Activated naive CD8-positive, alpha-beta T cell treated with anti-CD3 and anti-CD28 coated beads, Interleukin-2, amount 50 U/mL, for 24 hours (primary cell): ENCODE measurements at regions not wholly inside any gene's neighbourhood (a gene's known extent, or its start where the extent isn't known, plus 50 kb on each side); places are given as distances from the start of the nearest gene placed in this dataset.
A peak's percentile ranks its signal among the peaks of the same experiment; 100 is the strongest.

Experiments used
- ATAC-seq: fragments of 150-1000 bp; cut with Tn5 transposase; one replicate; pipeline ENCODE4 v1.10.0; 2021
- DNase-seq: peaks from one replicate; pipeline ENCODE4 v3.0.0; 2021
- H3K27ac Mint-ChIP-seq: one replicate; pipeline ENCODE4 v1.8.0; 2021; ENCODE audit warnings: mild to moderate bottlenecking, mixed read lengths
- H3K27me3 Mint-ChIP-seq: one replicate; pipeline ENCODE4 v1.8.0; 2021; ENCODE audit warnings: mixed read lengths
- H3K36me3 Mint-ChIP-seq: one replicate; pipeline ENCODE4 v1.8.0; 2021; ENCODE audit warnings: low read depth, mixed read lengths
- H3K4me1 Mint-ChIP-seq: one replicate; pipeline ENCODE4 v1.8.0; 2021; ENCODE audit warnings: mixed read lengths
- H3K4me3 Mint-ChIP-seq: one replicate; pipeline ENCODE4 v1.8.0; 2021; ENCODE audit warnings: mild to moderate bottlenecking, moderate library complexity, mixed read lengths
- H3K9me3 Mint-ChIP-seq: one replicate; pipeline ENCODE4 v1.8.0; 2021; ENCODE audit warnings: mixed read lengths

GRCh38 chr11:45565446-45565988, 99.9 kb downstream of the CHST1 start:
- H3K4me1 Mint-ChIP-seq = no peaks in the 10 kb centered on the region
- H3K36me3 Mint-ChIP-seq = no peaks in the 10 kb centered on the region
- H3K9me3 Mint-ChIP-seq = no peaks in the 10 kb centered on the region
- no peak overlapping the region for H3K4me3 Mint-ChIP-seq
- H3K27me3 Mint-ChIP-seq = peaks cover 3% of the 10 kb centered on the region
- ATAC-seq = no peak
- H3K27ac Mint-ChIP-seq = no peak overlapping the region
- DNase-seq = no peak

- H3K4me1 Mint-ChIP-seq = no peaks in the 10 kb centered on the region
- H3K4me3 Mint-ChIP-seq = no peak overlapping the region
- no peaks in the 10 kb centered on the region for H3K36me3 Mint-ChIP-seq
- peaks cover 2% of the 10 kb centered on the region for H3K27me3 Mint-ChIP-seq
- H3K27ac Mint-ChIP-seq = no peak overlapping the region
- DNase-seq (no peak), ATAC-seq (no peak)
- H3K9me3 Mint-ChIP-seq = no peaks in the 10 kb centered on the region
Measured at GRCh38 chr11:45563810-45564209, 101.6 kb downstream of the CHST1 start.

GRCh38 chr11:45563171-45563570, 102.3 kb downstream of the CHST1 start:
- peaks cover 2% of the 10 kb centered on the region for H3K27me3 Mint-ChIP-seq
- no peaks in the 10 kb centered on the region for H3K36me3 Mint-ChIP-seq
- no peak overlapping the region for H3K27ac Mint-ChIP-seq
- DNase-seq (no peak), ATAC-seq (no peak)
- H3K4me1 Mint-ChIP-seq = no peaks in the 10 kb centered on the region
- H3K4me3 Mint-ChIP-seq = no peak overlapping the region
- H3K9me3 Mint-ChIP-seq = no peaks in the 10 kb centered on the region

GRCh38 chr11:45560913-45561281, 104.5 kb downstream of the CHST1 start:
- no peaks in the 10 kb centered on the region for H3K36me3 Mint-ChIP-seq
- no peak overlapping the region for H3K27ac Mint-ChIP-seq
- no peaks in the 10 kb centered on the region for H3K9me3 Mint-ChIP-seq
- peaks cover 7% of the 10 kb centered on the region for H3K27me3 Mint-ChIP-seq
- no peaks in the 10 kb centered on the region for H3K4me1 Mint-ChIP-seq
- DNase-seq (no peak), ATAC-seq (no peak)
- no peak overlapping the region for H3K4me3 Mint-ChIP-seq

GRCh38 chr11:45560155-45560912, 105.1 kb downstream of the CHST1 start:
- no peaks in the 10 kb centered on the region for H3K36me3 Mint-ChIP-seq
- H3K4me3 Mint-ChIP-seq = no peak overlapping the region
- no peak overlapping the region for H3K27ac Mint-ChIP-seq
- H3K9me3 Mint-ChIP-seq = no peaks in the 10 kb centered on the region
- H3K27me3 Mint-ChIP-seq = peaks cover 7% of the 10 kb centered on the region
- no peak for DNase-seq
- H3K4me1 Mint-ChIP-seq = no peaks in the 10 kb centered on the region
- ATAC-seq = no peak

GRCh38 chr11:45556851-45557707, 108.3 kb downstream of the CHST1 start:
- no peak for DNase-seq

GRCh38 chr11:45554230-45554967, 111.0 kb downstream of the CHST1 start:
- Mint-ChIP-seq H3K27me3 (peaks cover 5% of the 10 kb centered on the region), H3K4me3 (no peak overlapping the region), H3K36me3 (no peaks in the 10 kb centered on the region), H3K27ac (no peak overlapping the region), H3K4me1 (no peaks in the 10 kb centered on the region), H3K9me3 (no peaks in the 10 kb centered on the region)
- no peak for DNase-seq
- ATAC-seq = no peak

More at GRCh38 chr11:45556851-45557707, 108.3 kb downstream of the CHST1 start:
- Mint-ChIP-seq H3K27me3 (peaks cover 7% of the 10 kb centered on the region), H3K4me1 (no peaks in the 10 kb centered on the region), H3K9me3 (no peaks in the 10 kb centered on the region), H3K27ac (no peak overlapping the region), H3K4me3 (no peak overlapping the region), H3K36me3 (no peaks in the 10 kb centered on the region)
- no peak for ATAC-seq

- ATAC-seq = no peak
- no peak overlapping the region for H3K27ac Mint-ChIP-seq
- no peaks in the 10 kb centered on the region for H3K4me1 Mint-ChIP-seq
Measured at GRCh38 chr11:45553383-45553936, 112.0 kb downstream of the CHST1 start.

GRCh38 chr11:45551191-45551713, 114.2 kb downstream of the CHST1 start:
- Mint-ChIP-seq H3K27me3 (peaks cover under 1% of the 10 kb centered on the region), H3K4me3 (no peak overlapping the region), H3K9me3 (no peaks in the 10 kb centered on the region), H3K27ac (no peak overlapping the region), H3K4me1 (no peaks in the 10 kb centered on the region), H3K36me3 (no peaks in the 10 kb centered on the region)
- ATAC-seq (no peak), DNase-seq (no peak)

More at GRCh38 chr11:45553383-45553936, 112.0 kb downstream of the CHST1 start:
- H3K4me3 Mint-ChIP-seq = no peak overlapping the region
- DNase-seq = no peak
- H3K27me3 Mint-ChIP-seq = peaks cover 5% of the 10 kb centered on the region
- H3K36me3 Mint-ChIP-seq = no peaks in the 10 kb centered on the region
- no peaks in the 10 kb centered on the region for H3K9me3 Mint-ChIP-seq

- no peaks in the 10 kb centered on the region for H3K27me3 Mint-ChIP-seq
- no peaks in the 10 kb centered on the region for H3K36me3 Mint-ChIP-seq
- DNase-seq = no peak
- no peaks in the 10 kb centered on the region for H3K9me3 Mint-ChIP-seq
- no peaks in the 10 kb centered on the region for H3K4me1 Mint-ChIP-seq
- no peak for ATAC-seq
- no peak overlapping the region for H3K4me3 Mint-ChIP-seq
- no peak overlapping the region for H3K27ac Mint-ChIP-seq
Measured at GRCh38 chr11:45549257-45549656, 116.2 kb downstream of the CHST1 start.

- Mint-ChIP-seq H3K27ac (no peak overlapping the region), H3K27me3 (peaks cover 9% of the 10 kb centered on the region), H3K4me1 (no peaks in the 10 kb centered on the region), H3K9me3 (no peaks in the 10 kb centered on the region), H3K4me3 (no peak overlapping the region), H3K36me3 (no peaks in the 10 kb centered on the region)
- DNase-seq = no peak
- no peak for ATAC-seq
Measured at GRCh38 chr11:45546366-45546765, 119.1 kb downstream of the CHST1 start.

GRCh38 chr11:45544826-45545225, 120.6 kb downstream of the CHST1 start:
- H3K9me3 Mint-ChIP-seq = no peaks in the 10 kb centered on the region
- no peak for DNase-seq
- H3K4me1 Mint-ChIP-seq = no peaks in the 10 kb centered on the region
- H3K27ac Mint-ChIP-seq = no peak overlapping the region
- ATAC-seq = no peak
- no peak overlapping the region for H3K4me3 Mint-ChIP-seq
- H3K27me3 Mint-ChIP-seq = peaks cover 9% of the 10 kb centered on the region
- no peaks in the 10 kb centered on the region for H3K36me3 Mint-ChIP-seq

GRCh38 chr11:45543808-45544422, 121.5 kb downstream of the CHST1 start:
- H3K9me3 Mint-ChIP-seq = no peaks in the 10 kb centered on the region
- H3K36me3 Mint-ChIP-seq = no peaks in the 10 kb centered on the region
- peaks cover 9% of the 10 kb centered on the region for H3K27me3 Mint-ChIP-seq
- ATAC-seq = no peak
- H3K4me3 Mint-ChIP-seq = no peak overlapping the region
- H3K4me1 Mint-ChIP-seq = no peaks in the 10 kb centered on the region
- DNase-seq = peak; percentile 5
- no peak overlapping the region for H3K27ac Mint-ChIP-seq

GRCh38 chr11:45543081-45543480, 122.3 kb downstream of the CHST1 start:
- Mint-ChIP-seq H3K27ac (no peak overlapping the region), H3K4me3 (no peak overlapping the region), H3K36me3 (no peaks in the 10 kb centered on the region), H3K9me3 (no peaks in the 10 kb centered on the region), H3K4me1 (no peaks in the 10 kb centered on the region), H3K27me3 (peaks cover 9% of the 10 kb centered on the region)
- DNase-seq (no peak), ATAC-seq (no peak)
